Urothelium cell line (cell line): ENCODE measurements at regions not wholly inside any gene's neighbourhood (a gene's known extent, or its start where the extent isn't known, plus 50 kb on each side); places are given as distances from the start of the nearest gene placed in this dataset.
"Not testable (repeated sequence)": the region's sequence is repeated elsewhere in the genome, so short reads cannot be mapped to it uniquely, and the experiment has no call there.

Source experiments
- DNase-seq: peaks from one replicate; pipeline ENCODE4 v3.0.0; 2011; ENCODE audit warnings: low spot score, mixed read lengths
- FAIRE-seq: peaks from 2 replicates; lab custom pipeline; 2011; peaks lifted over from hg19 to GRCh38; lab: Jason Lieb, UNC

DNA sequence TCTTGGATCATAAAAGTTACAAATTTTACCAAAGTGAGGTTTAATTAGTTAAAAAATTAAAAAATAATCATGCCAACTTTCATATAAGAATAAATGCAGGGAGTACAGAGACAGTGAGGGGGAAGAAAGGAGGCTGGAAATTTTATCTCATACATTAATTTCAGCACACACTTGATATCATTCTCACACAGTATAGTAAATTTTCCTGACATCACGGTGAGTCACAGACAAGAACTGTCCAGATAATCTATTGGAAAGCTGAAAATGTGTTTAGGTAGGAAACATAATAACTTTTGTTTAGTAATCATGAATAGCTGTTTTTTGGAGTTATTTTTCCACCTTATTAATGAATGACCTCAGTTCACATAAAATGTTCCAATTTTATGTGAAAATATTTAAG is 1204.8 kb downstream of the GALC start:
- no peak for DNase-seq
- FAIRE-seq: no peak

DNA sequence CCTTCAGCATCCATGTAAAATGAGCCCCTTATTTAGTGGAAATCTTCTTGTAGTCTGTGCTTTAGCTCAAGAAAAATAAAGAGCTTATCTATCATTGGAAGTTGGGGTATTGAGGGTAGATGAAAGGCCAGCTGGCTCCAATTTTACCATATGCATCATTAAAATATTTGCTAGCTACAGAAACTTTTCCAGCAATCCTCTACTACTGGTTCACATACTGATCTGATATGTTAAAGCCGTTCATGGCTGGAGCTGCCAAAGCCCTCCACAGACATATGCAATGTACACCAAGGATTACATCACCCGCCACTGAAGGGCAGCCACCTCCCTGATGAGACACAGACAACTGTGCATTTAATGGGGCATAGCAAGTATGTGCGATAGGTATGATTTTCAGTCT is 1205.3 kb downstream of the GALC start:
- DNase-seq: no peak
- FAIRE-seq: no peak

DNA sequence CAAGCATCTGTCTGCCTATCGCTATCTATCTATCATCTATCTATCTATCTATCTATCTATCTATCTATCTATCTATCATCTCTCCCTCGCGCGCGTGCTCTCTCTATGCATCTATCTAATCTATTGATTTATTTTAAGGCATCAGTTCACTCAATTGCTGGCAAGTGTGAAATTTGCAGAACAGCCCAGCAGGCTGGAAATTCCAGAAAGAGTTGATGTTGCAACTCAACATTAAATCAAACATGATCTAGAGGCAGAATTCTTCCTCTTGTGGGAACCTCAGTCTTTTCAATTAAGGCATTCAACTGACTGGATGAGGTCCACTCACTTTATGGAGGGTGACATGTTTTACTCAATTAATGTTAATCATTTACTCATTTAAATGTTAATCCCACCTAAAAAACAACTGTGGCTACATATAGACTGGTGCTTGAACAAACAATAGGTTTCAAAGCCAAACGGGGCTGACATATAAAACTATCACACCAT is 1210.8 kb downstream of the GALC start:
- FAIRE-seq (no peak), DNase-seq (no peak)

DNA sequence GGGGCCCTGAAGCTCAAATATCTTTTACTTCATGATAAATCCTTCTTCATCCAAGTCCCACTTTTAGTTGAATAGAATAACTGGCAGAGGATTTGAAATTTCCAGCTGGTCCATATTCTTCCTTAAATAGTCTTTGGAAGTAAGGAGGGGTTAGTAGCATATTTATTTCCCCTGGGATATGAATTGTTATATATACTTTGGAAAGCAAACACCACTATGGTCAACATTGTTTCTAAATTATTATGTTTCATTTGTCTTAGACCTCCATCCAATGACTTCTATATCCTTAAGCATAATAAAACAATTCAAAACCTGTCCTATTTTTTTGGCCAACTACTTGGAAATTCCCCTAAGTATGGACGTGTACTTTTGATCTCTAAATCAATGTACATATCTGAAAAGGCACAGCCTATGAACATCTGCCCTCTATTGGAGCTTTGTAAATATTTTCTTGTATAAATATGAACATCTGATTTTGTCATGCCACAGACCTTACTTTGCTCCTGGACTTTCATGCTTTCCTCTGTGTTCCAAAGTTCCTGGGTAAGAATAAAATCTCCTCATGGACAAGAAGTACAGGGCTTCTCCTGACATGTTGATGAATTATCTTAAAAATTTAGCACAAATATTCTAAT is 1212.0 kb downstream of the GALC start:
- DNase-seq (no peak), FAIRE-seq (no peak)

DNA sequence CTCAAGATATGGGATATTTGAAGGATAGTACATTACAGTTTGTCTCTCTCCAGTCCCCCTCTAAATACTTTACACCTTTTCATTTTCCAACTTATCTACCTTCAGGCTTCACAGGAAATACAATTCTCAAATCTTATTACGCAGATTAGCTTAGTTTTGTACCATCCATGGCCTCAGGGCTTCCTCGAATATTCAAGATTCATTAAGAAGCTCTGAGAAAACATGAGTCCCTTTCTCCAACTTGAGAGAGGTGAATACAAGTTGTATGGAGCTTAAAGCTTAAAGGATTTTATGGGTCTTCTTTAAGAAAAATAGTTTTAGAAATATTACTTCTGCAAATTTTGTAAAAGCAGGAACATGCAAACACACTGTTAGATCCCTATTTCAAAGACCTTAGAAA is 1212.5 kb downstream of the GALC start:
- DNase-seq: no peak
- no peak for FAIRE-seq

DNA sequence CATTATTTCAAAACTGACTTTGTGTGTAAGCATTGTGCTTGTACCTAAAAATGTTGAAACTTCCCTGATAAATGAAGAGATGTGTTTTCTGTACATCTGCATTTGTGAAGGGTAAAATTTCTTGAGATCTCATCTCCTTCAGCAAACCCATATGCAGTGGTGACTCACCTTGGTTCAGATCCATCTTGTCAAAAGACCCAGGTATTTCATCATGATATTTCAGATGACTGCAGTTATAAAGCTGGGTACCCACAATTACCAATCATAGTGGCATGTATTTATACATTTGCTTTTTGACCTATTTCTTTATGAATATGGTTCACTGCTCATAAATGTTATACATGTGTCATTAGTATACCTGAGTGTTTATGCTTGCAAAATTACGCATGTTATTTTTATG is 1213.6 kb downstream of the GALC start:
- DNase-seq: no peak
- no peak for FAIRE-seq

DNA sequence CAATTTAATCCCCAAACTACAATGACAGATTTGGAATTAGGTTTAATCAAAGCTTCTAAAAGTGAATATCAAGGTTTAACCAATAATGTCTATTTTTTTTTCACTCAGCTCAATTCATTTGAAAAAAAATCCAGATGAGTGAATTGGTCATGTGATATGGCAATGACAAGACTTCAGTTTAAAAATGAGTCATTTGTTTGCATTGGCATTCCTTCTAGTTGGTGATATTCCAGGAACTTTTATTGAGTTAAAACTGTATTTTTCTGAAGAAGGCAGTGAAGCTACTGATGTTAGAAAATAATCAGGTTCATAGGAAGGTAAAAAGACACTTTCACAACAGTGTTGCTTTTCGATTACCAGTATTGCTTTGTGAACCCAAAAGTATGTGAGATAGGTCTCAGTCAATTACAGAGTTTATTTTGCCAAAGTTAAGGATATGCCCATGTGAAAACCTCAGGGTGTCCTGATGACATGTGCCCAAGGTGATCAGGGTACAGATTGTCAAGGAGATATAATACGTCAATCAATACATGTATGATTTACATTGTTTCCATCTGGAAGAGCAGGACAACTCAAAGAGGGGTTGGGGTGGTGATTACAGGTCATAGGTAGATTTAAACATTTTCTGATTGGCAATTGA is 1214.9 kb downstream of the GALC start:
- DNase-seq: peak; percentile 31
- peak; percentile 79 for FAIRE-seq

DNA sequence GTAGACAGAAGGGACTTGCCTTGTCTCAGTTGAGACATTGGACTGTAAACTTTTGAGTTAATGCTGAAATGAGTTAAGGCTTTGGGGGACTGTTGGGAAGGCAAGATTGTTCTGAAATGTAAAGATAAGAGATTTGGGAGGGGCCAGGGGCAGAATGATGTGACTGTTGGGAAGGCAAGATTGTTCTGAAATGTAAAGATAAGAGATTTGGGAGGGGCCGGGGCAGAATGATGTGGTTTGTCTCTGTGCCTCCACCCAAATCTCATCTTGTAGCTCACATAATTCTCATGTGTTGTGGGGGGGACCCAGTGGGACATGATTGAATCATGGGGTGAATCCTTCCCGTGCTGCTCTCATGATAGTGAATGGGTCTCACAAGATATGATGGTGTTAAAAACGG is 1217.1 kb downstream of the GALC start:
- not testable (repeated sequence) for FAIRE-seq, DNase-seq

DNA sequence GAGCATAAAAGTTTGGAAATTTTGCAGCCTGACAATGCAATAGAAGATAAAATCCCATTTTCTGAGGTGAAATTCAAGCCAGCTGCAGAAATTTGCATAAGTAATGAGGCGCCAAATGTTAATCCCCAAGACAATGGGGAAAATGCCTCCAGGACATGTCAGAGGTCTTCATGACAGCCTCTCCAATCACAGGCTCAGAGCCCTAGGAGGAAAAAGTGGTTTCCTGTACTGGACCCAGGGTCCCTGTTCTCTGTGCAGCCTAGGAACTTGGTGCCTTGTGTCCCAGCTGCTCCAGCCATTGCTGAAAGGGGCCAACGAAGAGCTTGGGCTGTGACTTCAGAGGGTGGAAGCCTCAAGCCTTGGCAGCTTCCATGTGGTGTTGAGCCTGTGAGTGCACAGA is 1218.1 kb downstream of the GALC start:
- no peak for DNase-seq
- no peak for FAIRE-seq

DNA sequence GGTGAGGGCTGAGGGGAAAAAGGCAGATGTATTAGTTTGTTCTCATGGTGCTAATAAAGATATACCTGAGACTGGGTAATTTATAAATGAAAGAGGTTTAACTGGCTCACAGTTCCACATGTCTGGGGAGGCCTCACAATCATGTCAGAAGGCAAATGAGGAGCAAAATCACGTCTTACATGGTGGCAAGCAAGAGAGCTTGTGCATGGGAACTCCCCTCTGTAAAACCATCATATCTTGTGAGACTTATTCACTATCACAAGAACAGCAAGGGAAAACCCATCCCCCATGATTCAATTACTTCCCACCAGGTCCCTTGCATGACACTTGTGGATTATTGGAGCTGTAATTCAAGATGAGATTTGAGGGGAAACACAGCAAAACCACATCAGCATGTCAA is 1220.9 kb downstream of the GALC start:
- no peak for FAIRE-seq
- no peak for DNase-seq

DNA sequence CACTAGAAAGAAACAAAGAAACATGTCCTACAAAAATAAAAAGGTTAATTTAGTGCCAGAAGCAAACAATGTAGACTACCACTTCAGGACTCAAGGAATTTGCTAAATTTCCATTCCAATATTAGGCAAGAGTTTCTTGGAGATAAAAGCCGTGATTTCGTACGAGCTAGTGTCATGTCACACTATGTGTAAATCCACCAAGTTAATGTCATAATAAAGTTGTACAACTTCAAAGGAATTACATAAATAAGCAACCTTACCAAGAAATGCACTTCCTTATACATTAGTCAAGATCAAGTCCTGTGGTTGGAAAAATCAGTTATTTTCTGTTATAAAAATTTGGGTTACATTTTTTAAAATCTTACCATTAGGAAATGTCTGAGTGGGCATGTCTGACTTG is 1222.8 kb downstream of the GALC start:
- no peak for FAIRE-seq
- no peak for DNase-seq

DNA sequence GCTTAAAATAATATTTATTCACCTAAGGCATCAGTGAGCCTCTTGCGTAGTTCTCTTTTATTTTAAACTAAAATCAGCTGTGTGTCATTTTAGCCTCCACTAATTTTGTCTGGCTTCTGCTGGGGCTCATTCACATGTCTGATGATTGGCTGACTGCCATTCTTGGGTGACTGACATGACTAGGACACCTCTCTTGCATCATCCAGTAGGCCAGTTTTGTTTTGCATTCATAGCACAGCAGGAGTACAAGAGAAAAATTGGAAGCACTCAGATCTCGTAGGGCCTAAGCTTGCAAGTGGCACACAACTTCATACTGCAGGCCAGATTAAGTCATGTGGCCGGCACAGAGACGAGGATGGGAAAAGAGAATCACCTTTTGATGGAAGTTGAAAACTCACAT is 1226.5 kb downstream of the GALC start:
- DNase-seq (no peak), FAIRE-seq (no peak)

DNA sequence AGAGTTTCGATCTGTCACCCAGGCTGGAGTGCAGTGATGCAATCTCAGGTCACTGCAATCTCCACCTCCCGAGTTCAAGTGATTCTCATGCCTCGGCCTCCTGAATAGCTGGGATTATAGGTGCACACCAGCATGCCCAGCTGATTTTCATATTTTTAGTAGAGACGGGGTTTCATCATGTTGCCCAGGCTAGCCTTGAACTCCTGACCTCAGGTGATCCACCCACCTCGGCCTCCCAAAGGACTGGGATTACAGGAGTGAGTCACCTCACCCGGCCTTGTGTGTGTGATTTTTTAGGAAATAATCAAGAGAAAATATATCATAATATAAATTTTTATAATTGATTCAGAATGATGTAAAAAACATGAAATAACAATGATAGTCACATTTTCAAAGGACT is 1231.4 kb downstream of the GALC start:
- DNase-seq (no peak), FAIRE-seq (no peak)

DNA sequence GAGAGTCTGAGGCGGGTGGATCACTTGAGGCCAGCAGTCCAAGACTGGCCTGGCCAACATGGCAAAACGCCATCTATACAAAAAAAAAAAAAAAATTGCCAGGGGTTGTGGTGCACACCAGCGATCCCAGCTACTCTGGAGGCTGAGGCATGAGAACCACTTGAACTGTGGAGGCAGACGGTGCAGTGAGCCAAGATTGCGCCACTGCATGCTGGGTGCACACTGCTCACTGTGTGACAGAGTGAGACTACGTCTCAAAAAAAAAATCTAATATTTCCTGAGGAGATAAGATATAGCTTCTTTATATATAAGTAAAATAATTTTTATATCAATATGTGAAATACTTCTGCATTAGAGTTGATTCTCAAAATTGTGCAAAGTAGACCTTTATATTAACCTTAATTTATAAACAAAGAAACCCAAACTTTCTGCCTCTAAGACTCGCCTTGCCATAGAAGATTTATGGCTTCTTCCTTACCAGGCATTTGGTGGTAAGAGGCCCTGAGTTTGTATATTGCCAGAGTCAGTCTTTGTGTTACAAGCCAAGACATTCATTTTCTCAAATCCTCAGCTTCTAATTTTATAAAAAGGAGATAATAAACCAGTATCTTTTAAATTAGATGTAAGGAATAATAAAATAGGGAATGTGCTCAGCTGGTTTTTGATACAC is 1226.7 kb downstream of the FLRT2 start:
- DNase-seq (no peak), FAIRE-seq (no peak)

DNA sequence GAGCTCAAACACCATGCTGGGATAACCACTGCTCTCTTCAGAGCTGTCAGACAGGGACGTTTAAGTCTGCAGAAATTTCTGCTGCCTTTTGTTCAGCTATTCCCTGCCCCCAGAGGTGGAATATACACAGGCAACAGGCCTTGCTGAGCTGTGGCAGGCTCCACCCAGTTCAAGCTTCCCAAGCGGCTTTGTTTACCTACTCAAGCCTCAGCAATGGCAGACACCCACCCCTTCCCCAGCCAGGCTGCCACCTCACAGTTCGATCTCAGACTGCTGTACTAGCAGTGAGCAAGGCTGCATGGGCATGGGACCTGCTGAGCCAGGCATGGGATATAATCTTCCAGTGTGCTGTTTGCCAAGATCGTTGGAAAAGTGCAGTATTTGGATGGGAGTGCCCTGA is 1220.5 kb downstream of the FLRT2 start:
- not testable (repeated sequence) for FAIRE-seq

DNA sequence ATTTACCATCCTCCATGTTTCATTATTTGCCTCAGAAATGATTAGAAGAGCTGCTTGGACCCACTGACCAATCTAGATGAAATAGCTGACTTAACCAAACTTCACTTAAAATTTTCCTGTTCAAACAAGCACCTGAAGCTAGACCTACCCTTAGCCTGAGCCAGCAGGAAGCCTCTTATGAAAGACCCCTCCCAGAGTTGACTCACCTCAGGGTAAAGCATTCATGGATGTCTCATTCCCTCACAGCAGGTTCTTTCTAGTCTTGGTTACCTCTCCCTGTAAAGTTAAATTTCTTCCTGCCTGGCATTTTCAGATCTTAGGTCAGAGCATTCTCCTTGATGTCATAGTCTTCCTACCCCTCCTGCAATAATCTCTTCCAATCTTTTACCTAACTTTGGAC is 1209.8 kb downstream of the FLRT2 start:
- no peak for FAIRE-seq
- DNase-seq: no peak

More for the DNA sequence above, 1220.5 kb downstream of the FLRT2 start:
- DNase-seq: not testable (repeated sequence)

DNA sequence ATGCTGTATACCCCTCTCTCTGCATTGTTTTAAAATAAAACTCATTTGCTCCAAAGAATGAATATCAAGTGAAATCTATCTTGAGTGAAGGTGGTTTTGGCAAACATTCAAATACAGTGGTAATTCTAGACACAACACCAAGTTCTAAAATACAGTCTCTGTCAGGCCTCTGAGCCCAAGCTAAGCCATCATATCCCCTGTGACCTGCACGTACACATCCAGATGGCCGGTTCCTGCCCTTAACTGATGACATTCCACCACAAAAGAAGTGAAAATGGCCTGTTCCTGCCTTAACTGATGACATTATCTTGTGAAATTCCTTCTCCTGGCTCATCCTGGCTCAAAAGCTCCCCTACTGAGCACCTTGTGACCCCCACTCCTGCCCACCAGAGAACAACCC is 1201.5 kb downstream of the FLRT2 start:
- FAIRE-seq, DNase-seq: not testable (repeated sequence)

DNA sequence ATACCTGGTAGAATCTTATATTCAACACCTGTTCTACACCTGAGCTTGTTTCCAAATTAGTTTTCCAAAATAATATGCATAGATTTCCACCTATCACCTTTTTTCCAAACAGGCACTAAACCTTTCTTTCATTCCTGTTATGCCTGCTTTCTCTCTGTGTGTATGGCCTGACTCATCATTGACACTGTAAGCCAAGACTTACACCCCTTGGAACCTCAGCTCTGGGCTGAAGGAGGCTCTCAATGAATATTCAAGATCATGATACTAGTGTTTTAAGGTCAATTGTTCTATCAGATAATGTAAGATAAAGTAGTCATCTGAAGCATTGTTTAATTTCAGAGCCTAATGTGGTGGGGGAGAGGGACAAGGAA is 1193.3 kb downstream of the FLRT2 start:
- DNase-seq (no peak), FAIRE-seq (no peak)

DNA sequence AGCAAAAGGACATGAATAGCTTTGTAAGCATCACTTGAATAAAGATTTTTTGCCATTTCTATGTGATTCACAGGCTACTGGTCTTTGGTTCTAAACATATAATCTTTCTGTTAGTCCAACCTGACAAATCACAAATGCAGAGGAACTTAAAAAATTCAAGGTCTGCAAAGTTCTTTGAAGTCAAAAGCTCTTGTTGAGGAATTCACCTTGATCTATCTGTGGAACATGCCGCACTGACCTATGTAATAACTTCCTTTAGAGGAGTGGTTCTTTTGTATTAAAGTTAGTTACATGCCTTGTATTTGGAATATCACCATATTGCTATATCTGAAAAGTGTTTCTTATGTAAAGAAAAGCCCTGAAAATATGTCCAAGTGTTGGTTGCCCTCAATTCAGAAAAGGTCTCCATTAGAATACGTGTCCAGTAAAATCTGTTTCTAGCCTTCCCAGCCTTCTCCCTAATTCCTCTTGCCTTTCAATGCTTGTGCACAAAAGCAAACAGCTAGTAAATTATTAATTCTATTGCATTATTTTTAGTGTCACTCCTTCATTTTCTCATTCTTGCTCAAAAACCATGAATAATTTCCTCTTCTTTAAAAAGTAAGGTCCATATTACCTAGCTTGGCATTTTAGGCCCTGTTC is 1192.8 kb downstream of the FLRT2 start:
- DNase-seq: no peak
- FAIRE-seq: no peak

DNA sequence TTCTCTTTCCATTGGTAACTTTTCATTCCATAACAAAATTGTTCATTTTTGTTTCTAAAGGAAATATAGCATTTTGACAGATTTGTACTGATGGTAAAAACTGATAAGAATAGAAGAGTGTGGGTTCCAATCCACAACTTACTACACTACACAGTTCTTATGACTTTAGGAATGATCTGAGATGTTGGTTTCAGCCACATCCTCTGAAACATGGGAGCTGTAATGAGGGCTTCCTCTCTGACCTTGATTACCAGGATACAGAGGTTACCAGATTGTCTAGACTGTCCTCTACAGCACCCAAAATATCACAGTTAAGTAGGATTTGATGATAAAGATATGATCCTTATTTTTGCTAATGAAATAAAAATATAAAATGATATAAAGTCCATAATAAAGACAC is 1184.6 kb downstream of the FLRT2 start:
- FAIRE-seq (no peak), DNase-seq (no peak)

DNA sequence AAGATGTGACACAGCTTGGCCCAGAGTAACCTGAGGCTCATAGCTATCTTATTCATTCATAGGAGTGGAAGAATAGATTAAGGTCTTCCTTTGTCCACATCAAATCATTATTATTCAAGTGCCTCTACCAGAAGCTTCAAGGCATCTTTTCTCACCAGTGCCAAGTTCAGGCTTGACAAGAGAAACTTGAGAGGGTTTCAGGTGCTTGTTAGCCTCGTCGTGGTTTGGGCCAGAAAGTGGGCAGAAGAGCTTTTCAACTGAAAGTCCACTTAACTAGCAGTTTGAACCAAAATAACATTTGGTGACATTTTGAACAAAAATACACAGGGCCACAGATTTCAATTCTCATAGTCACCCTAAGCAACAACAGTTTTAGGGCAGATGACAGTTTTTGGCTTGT is 1184.2 kb downstream of the FLRT2 start:
- FAIRE-seq (no peak), DNase-seq (no peak)

DNA sequence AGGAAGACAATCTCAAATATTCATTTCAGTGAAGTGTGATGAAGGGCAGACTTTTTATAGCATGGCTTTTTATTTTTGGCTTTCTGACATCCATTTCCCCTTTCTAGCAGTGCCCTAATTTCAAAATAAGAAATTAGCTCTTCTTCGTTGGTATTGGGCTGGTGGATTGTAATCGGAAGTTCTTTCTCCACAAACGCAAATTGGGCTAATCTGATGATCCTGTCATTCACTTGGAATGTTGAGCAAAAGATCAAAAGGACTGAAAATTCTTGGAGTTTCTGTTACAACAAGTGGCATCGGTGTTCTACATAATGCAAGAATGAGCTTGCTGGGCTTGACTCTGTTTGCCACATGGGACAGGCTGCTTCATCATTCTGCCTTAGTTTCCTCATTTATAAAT is 1182.8 kb downstream of the FLRT2 start:
- DNase-seq (no peak), FAIRE-seq (no peak)
